ENCODE measurements at regions not wholly inside any gene's neighbourhood (a gene's known extent, or its start where the extent isn't known, plus 50 kb on each side); places are given as distances from the start of the nearest gene placed in this dataset.

- TF ChIP-seq CTCF (IDR thresholded peaks at IDR 0.05) (no peak), POLR2A (IDR thresholded peaks at IDR 0.05) (no peak)
Observed at GRCh38 chr2:53600815-53601214, 166.8 kb upstream of the CHAC2 start.

Measured in lower leg skin (tissue), 3 donors.